Keratinocyte (primary cell): ENCODE measurements at regions not wholly inside any gene's neighbourhood (a gene's known extent, or its start where the extent isn't known, plus 50 kb on each side); places are given as distances from the start of the nearest gene placed in this dataset.

Experiments
- DNase-seq: peaks from one replicate; pipeline ENCODE4 v3.0.0-alpha.2; 2011; ENCODE audit warnings: low read depth, missing footprints, low spot score
- FAIRE-seq: peaks from 2 replicates; lab custom pipeline; 2011; peaks lifted over from hg19 to GRCh38; lab: Jason Lieb, UNC
- H2AFZ ChIP-seq: 2 replicates; pipeline ENCODE4 v1.6.0; 2012; ENCODE audit warnings: low read length, control low read depth, inconsistent platforms; ENCODE audit not compliant: control insufficient read depth
- H3K27ac ChIP-seq: 2 replicates; pipeline ENCODE4 v1.5.1; 2011; ENCODE audit warnings: low read length; ENCODE audit not compliant: control insufficient read depth, insufficient read depth
- H3K27me3 ChIP-seq: 3 replicates; pipeline ENCODE4 v1.6.0; 2011; ENCODE audit warnings: low read length; ENCODE audit not compliant: control insufficient read depth, insufficient read depth; ENCODE audit errors: extremely low read depth
- H3K36me3 ChIP-seq, 2 experiments: 2 replicates in 1 of 2; 3 replicates in 1 of 2; pipeline ENCODE4 v1.5.1; 2011; ENCODE audit warnings: low read length in 2 of 2, mild to moderate bottlenecking in 1 of 2; ENCODE audit not compliant: control insufficient read depth in 2 of 2, insufficient read depth in 2 of 2; ENCODE audit errors: extremely low read depth in 1 of 2
- H3K4me1 ChIP-seq: 3 replicates; pipeline ENCODE4 v1.5.1; 2011; ENCODE audit warnings: low read length; ENCODE audit not compliant: control insufficient read depth, insufficient read depth; ENCODE audit errors: extremely low read depth
- H3K4me2 ChIP-seq: 3 replicates; pipeline ENCODE4 v1.6.0; 2011; ENCODE audit warnings: low read depth, low read length; ENCODE audit not compliant: control insufficient read depth, insufficient read depth; ENCODE audit errors: extremely low read depth
- H3K4me3 ChIP-seq, 3 experiments: fragments of 200-600 bp in 1 of 3; sonication (generic) in 1 of 3; 2 replicates in 2 of 3; 3 replicates in 1 of 3; pipeline ENCODE4 v1.5.1; 2011 to 2016; ENCODE audit warnings: low read length in 3 of 3, mild to moderate bottlenecking in 3 of 3, control low read depth in 2 of 3, inconsistent platforms in 1 of 3, low read depth in 1 of 3, mixed read lengths in 1 of 3, mixed run types in 1 of 3, moderate library complexity in 1 of 3; ENCODE audit not compliant: control insufficient read depth in 2 of 3, insufficient read depth in 2 of 3; ENCODE audit errors: extremely low read depth in 1 of 3
- H3K79me2 ChIP-seq: 2 replicates; pipeline ENCODE4 v1.6.0; 2012; ENCODE audit warnings: low read length; ENCODE audit not compliant: control insufficient read depth, insufficient read depth
- H3K9ac ChIP-seq: 3 replicates; pipeline ENCODE4 v1.6.0; 2011; ENCODE audit warnings: low read length; ENCODE audit not compliant: control insufficient read depth, insufficient read depth; ENCODE audit errors: extremely low read depth
- H3K9me1 ChIP-seq: 3 replicates; pipeline ENCODE4 v1.6.0; 2011; ENCODE audit warnings: low read length; ENCODE audit not compliant: control insufficient read depth, insufficient read depth; ENCODE audit errors: extremely low read depth
- H3K9me3 ChIP-seq: 2 replicates; pipeline ENCODE4 v1.5.1; 2012; ENCODE audit warnings: low read depth, low read length; ENCODE audit not compliant: control insufficient read depth
- H4K20me1 ChIP-seq: 3 replicates; pipeline ENCODE4 v1.6.0; 2011; ENCODE audit warnings: low read length; ENCODE audit not compliant: control insufficient read depth, insufficient read depth; ENCODE audit errors: extremely low read depth
- CTCF ChIP-seq, 3 experiments: IDR thresholded peaks in 1 of 3; conservative IDR thresholded peaks in 1 of 3; optimal IDR thresholded peaks in 1 of 3; 2 replicates in 2 of 3; 3 replicates in 1 of 3; pipeline versions ENCODE3 to v1.5.1; 2011; ENCODE audit warnings: low read length in 3 of 3, mild to moderate bottlenecking in 3 of 3, moderate library complexity in 2 of 3, control low read depth in 1 of 3, inconsistent platforms in 1 of 3; ENCODE audit not compliant: insufficient read depth in 2 of 3; ENCODE audit errors: extremely low read depth in 1 of 3
- EZH2 ChIP-seq: IDR thresholded peaks from one replicate; pipeline ENCODE4 v1.6.1; 2012; ENCODE audit warnings: inconsistent platforms, mild to moderate bottlenecking, low read length, moderate library complexity
- dilution Hi-C: fragments of 300-500 bp; cut with MboI; formaldehyde crosslinking; loops from one replicate; pipeline ENCODE4 v1.7.0; 2020; ENCODE audit warnings: low sequenced_read_pairs; ENCODE audit not compliant: extremely low pct_ligation_motif_present

- no peak for TF ChIP-seq EZH2
- DNase-seq (no peak), FAIRE-seq (no peak)
- Histone ChIP-seq H3K79me2 (no peaks in the 10 kb centered on the region), H3K4me1 (no peaks in the 10 kb centered on the region), H3K9ac (no peak overlapping the region), H2AFZ (no peak overlapping the region), H4K20me1 (no peaks in the 10 kb centered on the region), H3K36me3 (no peaks in the 10 kb centered on the region), H3K27ac (no peak overlapping the region), H3K27me3 (no peaks in the 10 kb centered on the region), H3K9me1 (no peaks in the 10 kb centered on the region), H3K4me2 (no peak overlapping the region), H3K4me3 (no peak overlapping the region), H3K9me3 (no peaks in the 10 kb centered on the region)
- dilution Hi-C loops, result no loop called here
These were observed 74.2 kb upstream of the NLK start for GRCh38 chr17:27968206-27968732.

GRCh38 chr17:27970587-27970986 lies 71.9 kb upstream of the NLK start:
- no peak overlapping the region for H3K4me2 ChIP-seq
- H3K9me1 ChIP-seq, result no peaks in the 10 kb centered on the region
- no peak overlapping the region for H3K4me3 ChIP-seq
- H3K27me3 ChIP-seq, result no peaks in the 10 kb centered on the region
- H3K36me3 ChIP-seq, result no peaks in the 10 kb centered on the region
- no peaks in the 10 kb centered on the region for H4K20me1 ChIP-seq
- no peaks in the 10 kb centered on the region for H3K79me2 ChIP-seq
- TF ChIP-seq CTCF (optimal IDR thresholded peaks at IDR 0.05 in 1 of 3, IDR thresholded peaks at IDR 0.05 in 1 of 3, conservative IDR thresholded peaks at IDR 0.05 in 1 of 3; ENCODE audit: extremely low read depth in 1 of 3, insufficient read depth in 2 of 3, low read length in 3 of 3) (no peak), EZH2 (no peak)
- dilution Hi-C loops, result no loop called here
- no peak for DNase-seq
- FAIRE-seq, result no peak
- H3K4me1 ChIP-seq, result peaks cover 12% of the 10 kb centered on the region
- H3K27ac ChIP-seq, result no peak overlapping the region
- H3K9ac ChIP-seq, result no peak overlapping the region
- no peaks in the 10 kb centered on the region for H3K9me3 ChIP-seq
- H2AFZ ChIP-seq, result no peak overlapping the region
